Naive thymus-derived CD4-positive, alpha-beta T cell (primary cell): ENCODE measurements at regions not wholly inside any gene's neighbourhood (a gene's known extent, or its start where the extent isn't known, plus 50 kb on each side); places are given as distances from the start of the nearest gene placed in this dataset.

Source experiments
- ATAC-seq: fragments of 150-1000 bp; cut with Tn5 transposase; 2 replicates; pipeline ENCODE4 v1.10.0; 2021; ENCODE audit warnings: mild to moderate bottlenecking, moderate library complexity
- CTCF ChIA-PET: fragments of 350-600 bp; sonication (Branson Sonifier 250); formaldehyde crosslinking; loops from one replicate; lab custom pipeline; 2021; ENCODE audit warnings: antibody characterized with exemption; lab: Charles Lee
- POLR2A ChIA-PET: fragments of 350-600 bp; sonication (Branson Sonifier 250); formaldehyde crosslinking; loops from one replicate; lab custom pipeline; 2021; ENCODE audit warnings: antibody characterized with exemption, inconsistent platforms; lab: Charles Lee
- DNase-seq, 9 donors: peaks; one replicate each; pipeline versions ENCODE4 v3.0.0 to v3.0.0-alpha.2; 2020 to 2022; ENCODE audit warnings: mixed read lengths in 1 of 9
- H3K27ac ChIP-seq: one replicate; pipeline ENCODE4 v1.7.0; 2013; ENCODE audit warnings: mild to moderate bottlenecking, low read depth, low read length, moderate library complexity
- H3K27me3 ChIP-seq, 2 donors: one replicate each; pipeline ENCODE4 v1.7.0; 2013; ENCODE audit warnings: low read length in 2 of 2, mild to moderate bottlenecking in 2 of 2, moderate library complexity in 2 of 2; ENCODE audit not compliant: control insufficient read depth in 2 of 2, insufficient read depth in 2 of 2
- H3K36me3 ChIP-seq, 3 experiments: 1 replicate in 2 of 3; 2 replicates in 1 of 3; pipeline ENCODE4 v1.7.0; 2013; ENCODE audit warnings: low read length in 3 of 3, mild to moderate bottlenecking in 3 of 3, moderate library complexity in 1 of 3; ENCODE audit not compliant: insufficient read depth in 3 of 3, control insufficient read depth in 2 of 3
- H3K4me1 ChIP-seq, 2 donors: one replicate each; pipeline ENCODE4 v1.7.0; 2013; ENCODE audit warnings: low read length in 2 of 2, mild to moderate bottlenecking in 2 of 2, moderate library complexity in 1 of 2; ENCODE audit not compliant: control insufficient read depth in 2 of 2, insufficient read depth in 2 of 2
- H3K4me3 ChIP-seq: 2 replicates; pipeline ENCODE4 v1.7.0; 2013; ENCODE audit warnings: mild to moderate bottlenecking, low read length
- H3K9me3 ChIP-seq, 3 experiments: 1 replicate in 2 of 3; 2 replicates in 1 of 3; pipeline ENCODE4 v1.7.0; 2013; ENCODE audit warnings: low read length in 3 of 3; ENCODE audit not compliant: control insufficient read depth in 2 of 3
- H3K27ac Mint-ChIP-seq, 9 donors: one replicate each; pipeline ENCODE4 v1.8.0; 2020 to 2022; ENCODE audit warnings: mixed read lengths in 9 of 9, mild to moderate bottlenecking in 8 of 9, moderate library complexity in 5 of 9, inconsistent platforms in 2 of 9
- H3K27me3 Mint-ChIP-seq, 5 donors: one replicate each; pipeline ENCODE4 v1.8.0; 2021 to 2022; ENCODE audit warnings: mixed read lengths in 5 of 5, mild to moderate bottlenecking in 1 of 5
- H3K36me3 Mint-ChIP-seq, 5 donors: one replicate each; pipeline ENCODE4 v1.8.0; 2020 to 2022; ENCODE audit warnings: mixed read lengths in 5 of 5, mild to moderate bottlenecking in 3 of 5, inconsistent platforms in 1 of 5
- H3K4me1 Mint-ChIP-seq, 7 donors: one replicate each; pipeline ENCODE4 v1.8.0; 2020 to 2022; ENCODE audit warnings: mixed read lengths in 7 of 7, mild to moderate bottlenecking in 3 of 7, inconsistent platforms in 1 of 7
- H3K4me3 Mint-ChIP-seq, 10 donors: one replicate each; pipeline ENCODE4 v1.8.0; 2020 to 2022; ENCODE audit warnings: mild to moderate bottlenecking in 10 of 10, mixed read lengths in 10 of 10, moderate library complexity in 6 of 10, inconsistent platforms in 2 of 10
- H3K9me3 Mint-ChIP-seq, 11 donors: one replicate each; pipeline ENCODE4 v1.8.0; 2020 to 2022; ENCODE audit warnings: mixed read lengths in 11 of 11, mild to moderate bottlenecking in 4 of 11, inconsistent platforms in 1 of 11, moderate library complexity in 1 of 11
- intact Hi-C, 2 donors: fragments of 100-400 bp; cut with micrococcal nuclease; formaldehyde crosslinking; loops; one replicate each; pipeline ENCODE4 v1.15.1; 2023

- Histone ChIP-seq H3K9me3 (no peaks in the 10 kb centered on the region), H3K27me3 (no peaks in the 10 kb centered on the region), H3K4me3 (no peak overlapping the region), H3K36me3 (no peaks in the 10 kb centered on the region), H3K27ac (no peak overlapping the region), H3K4me1 (no peaks in the 10 kb centered on the region)
- Mint-ChIP-seq H3K4me3 (no peak overlapping the region), H3K36me3 (no peaks in the 10 kb centered on the region), H3K4me1 (no peaks in the 10 kb centered on the region), H3K27me3 (peaks cover 0 to 3% (median 0%) of the 10 kb centered on the region in 5 donors), H3K9me3 (peaks cover 0 to 11% (median 0%) of the 10 kb centered on the region in 11 donors), H3K27ac (no peak overlapping the region)
- POLR2A ChIA-PET, result interaction anchor here (0.6 kb wide), 1 partner anchor 358 kb away, joined by 3 read pairs; no protein-coding TSS in a partner anchor
- ATAC-seq (no peak), DNase-seq (no peak)
- intact Hi-C loops, result no loop called here
- CTCF ChIA-PET, result no interaction called here
These were observed 138.9 kb downstream of the RASEF start for GRCh38 chr9:82923912-82924605.
